ENCODE measurements at regions not wholly inside any gene's neighbourhood (a gene's known extent, or its start where the extent isn't known, plus 50 kb on each side); places are given as distances from the start of the nearest gene placed in this dataset.

DNA sequence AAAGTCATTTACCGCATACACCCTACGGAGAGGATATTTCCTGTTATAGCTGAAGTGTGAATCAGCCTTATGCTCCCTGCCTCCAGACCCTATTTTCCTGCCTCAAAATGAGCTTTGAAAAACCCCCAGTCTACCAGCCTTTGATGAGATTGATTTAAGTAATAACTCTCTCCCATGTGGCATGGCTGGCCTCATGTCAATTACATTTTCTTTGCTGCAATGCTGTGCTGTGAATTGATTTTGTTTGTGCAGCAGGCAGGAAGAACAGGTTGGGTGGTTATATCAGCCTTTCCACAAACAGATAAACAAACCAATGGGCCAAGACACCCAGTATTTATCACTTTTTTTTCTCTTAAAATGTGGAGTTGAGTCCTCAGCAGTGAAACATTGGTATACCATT, 1105.5 kb upstream of the TMEM132C start:
- TF ChIP-seq, protein P1, sequence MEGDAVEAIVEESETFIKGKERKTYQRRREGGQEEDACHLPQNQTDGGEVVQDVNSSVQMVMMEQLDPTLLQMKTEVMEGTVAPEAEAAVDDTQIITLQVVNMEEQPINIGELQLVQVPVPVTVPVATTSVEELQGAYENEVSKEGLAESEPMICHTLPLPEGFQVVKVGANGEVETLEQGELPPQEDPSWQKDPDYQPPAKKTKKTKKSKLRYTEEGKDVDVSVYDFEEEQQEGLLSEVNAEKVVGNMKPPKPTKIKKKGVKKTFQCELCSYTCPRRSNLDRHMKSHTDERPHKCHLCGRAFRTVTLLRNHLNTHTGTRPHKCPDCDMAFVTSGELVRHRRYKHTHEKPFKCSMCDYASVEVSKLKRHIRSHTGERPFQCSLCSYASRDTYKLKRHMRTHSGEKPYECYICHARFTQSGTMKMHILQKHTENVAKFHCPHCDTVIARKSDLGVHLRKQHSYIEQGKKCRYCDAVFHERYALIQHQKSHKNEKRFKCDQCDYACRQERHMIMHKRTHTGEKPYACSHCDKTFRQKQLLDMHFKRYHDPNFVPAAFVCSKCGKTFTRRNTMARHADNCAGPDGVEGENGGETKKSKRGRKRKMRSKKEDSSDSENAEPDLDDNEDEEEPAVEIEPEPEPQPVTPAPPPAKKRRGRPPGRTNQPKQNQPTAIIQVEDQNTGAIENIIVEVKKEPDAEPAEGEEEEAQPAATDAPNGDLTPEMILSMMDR (IDR thresholded peaks at IDR 0.05; ENCODE audit: low read depth, low read length, missing control alignments): no peak
- DNase-seq (ENCODE audit: extremely low read depth, low read depth): no peak
- H3K4me3 ChIP-seq (replicated peaks; ENCODE audit: low read depth, low read length): no peak overlapping the region

DNA sequence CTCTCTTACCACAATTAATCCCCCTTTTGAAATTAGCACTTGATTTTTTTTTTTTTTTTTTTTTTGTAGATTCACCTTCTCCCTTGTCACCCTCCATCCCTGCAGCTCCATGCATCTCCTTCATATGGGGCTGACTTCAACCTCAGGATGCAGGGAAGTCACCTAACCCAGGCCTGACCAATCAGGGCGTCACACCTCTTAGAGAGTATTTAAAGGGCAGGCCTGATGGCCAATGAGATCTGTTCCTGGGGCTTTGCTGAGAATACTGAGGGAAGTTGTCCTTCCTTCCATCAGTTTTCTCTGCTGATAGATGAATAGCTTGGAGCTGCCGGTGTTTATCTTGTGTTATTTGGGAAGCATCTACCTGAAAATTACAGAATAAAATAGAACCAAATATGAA, 1104.7 kb upstream of the TMEM132C start:
- H3K4me3 ChIP-seq (replicated peaks; ENCODE audit: low read depth, low read length): no peak overlapping the region
- no peak for DNase-seq (ENCODE audit: extremely low read depth, low read depth)
- TF ChIP-seq, protein P1 (IDR thresholded peaks at IDR 0.05; ENCODE audit: low read depth, low read length, missing control alignments): no peak

DNA sequence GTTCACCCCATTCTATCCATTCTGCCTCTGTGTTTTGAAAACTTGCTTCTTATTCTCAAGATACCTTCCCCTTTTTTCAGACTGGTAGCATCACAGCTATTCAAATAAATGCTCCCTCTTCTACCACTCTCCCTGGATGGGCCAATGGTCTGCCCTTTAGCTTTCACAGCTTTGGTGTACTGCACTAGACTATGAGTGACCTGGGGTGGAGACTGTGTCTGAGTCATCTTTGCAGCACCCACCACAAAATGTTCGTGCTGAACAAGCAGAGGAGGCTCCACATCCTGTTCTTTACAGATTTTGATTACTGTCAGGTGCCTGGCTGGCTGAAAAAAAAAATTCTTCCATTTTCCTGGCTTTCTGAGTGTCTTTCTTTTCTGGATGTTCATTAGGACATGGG, 1104.1 kb upstream of the TMEM132C start:
- peak; percentile 52 for DNase-seq (ENCODE audit: extremely low read depth, low read depth)
- TF ChIP-seq, protein P1 (IDR thresholded peaks at IDR 0.05; ENCODE audit: low read depth, low read length, missing control alignments): no peak
- no peak overlapping the region for H3K4me3 ChIP-seq (replicated peaks; ENCODE audit: low read depth, low read length)

DNA sequence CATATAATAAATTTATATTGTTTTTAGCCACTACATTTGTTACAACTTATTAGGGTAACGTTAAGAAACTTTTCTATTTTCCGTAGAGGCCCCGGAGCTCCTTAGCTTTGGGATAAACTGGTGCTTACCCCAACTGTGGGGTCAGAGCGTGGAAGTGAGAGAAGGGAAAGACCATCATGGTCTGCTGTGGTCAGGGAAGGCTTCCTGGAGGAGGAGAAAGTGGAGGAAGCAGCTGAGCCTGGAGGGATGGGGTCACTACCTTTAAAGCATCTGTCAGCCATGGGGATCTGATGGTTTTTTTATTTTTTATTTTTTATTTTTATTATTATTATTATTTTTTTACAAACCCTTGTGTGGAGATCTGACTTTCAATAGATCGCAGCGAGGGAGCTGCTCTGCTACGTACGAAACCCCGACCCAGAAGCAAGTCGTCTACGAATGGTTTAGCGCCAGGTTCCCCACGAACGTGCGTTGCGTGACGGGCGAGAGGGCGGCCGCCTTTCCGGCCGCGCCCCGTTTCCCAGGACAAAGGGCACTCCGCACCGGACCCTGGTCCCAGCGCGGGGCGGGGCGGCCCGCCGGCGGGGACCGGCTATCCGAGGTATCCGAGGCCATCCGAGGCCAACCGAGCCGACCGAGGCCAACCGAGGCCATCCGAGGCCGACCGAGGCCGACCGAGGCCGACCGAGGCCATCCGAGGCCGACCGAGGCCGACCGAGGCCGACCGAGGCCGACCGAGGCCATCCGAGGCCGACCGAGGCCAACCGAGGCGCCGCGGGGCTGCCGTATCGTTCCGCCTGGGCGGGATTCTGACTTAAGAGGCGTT, 1101.2 kb upstream of the TMEM132C start:
- DNase-seq (ENCODE audit: extremely low read depth, low read depth): peak; percentile 43
- TF ChIP-seq, protein P1 (IDR thresholded peaks at IDR 0.05; ENCODE audit: low read depth, low read length, missing control alignments): no peak
- peak overlapping the region; percentile 35 for H3K4me3 ChIP-seq (replicated peaks; ENCODE audit: low read depth, low read length)

DNA sequence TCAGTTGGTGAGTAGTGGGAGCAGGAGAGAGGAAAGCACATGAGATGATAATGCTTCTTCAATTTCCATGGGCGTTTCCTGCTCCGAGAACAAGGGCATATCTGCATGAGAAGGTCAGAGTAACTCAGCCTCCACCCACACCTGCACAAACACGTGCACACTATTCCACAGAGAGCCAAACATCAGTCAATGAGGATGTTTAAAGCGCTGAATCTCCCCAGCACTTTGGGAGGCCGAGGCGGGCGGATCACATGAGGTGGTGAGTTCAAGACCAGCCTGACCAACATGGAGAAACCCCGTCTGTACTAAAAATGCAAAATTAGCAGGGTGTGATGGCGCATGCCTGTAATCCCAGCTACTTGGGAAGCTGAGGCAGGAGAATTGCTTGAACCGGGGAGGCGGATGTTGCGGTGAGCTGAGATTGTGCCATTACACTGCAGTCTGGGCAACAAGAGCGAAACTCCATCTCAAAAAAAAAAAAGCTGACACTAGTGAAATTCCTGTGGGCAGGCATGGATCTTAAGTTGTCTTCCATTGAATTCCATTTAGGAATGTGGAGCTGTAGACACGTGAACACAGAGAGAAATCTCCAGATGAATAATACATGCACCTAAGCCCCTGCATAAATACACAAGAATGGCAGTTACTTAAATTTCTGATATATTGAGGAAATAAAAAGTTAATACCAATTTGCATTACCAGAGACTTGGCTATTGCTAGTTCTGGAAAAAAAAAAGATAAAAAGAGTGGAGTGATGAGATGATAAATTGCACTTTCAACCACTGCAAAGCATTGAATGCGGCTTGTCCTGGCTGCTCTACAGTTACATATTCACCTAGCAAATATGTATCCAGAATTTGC, 1097.4 kb upstream of the TMEM132C start:
- no peak for DNase-seq (ENCODE audit: extremely low read depth, low read depth)
- no peak overlapping the region for H3K4me3 ChIP-seq (replicated peaks; ENCODE audit: low read depth, low read length)
- TF ChIP-seq, protein P1 (IDR thresholded peaks at IDR 0.05; ENCODE audit: low read depth, low read length, missing control alignments): no peak

DNA sequence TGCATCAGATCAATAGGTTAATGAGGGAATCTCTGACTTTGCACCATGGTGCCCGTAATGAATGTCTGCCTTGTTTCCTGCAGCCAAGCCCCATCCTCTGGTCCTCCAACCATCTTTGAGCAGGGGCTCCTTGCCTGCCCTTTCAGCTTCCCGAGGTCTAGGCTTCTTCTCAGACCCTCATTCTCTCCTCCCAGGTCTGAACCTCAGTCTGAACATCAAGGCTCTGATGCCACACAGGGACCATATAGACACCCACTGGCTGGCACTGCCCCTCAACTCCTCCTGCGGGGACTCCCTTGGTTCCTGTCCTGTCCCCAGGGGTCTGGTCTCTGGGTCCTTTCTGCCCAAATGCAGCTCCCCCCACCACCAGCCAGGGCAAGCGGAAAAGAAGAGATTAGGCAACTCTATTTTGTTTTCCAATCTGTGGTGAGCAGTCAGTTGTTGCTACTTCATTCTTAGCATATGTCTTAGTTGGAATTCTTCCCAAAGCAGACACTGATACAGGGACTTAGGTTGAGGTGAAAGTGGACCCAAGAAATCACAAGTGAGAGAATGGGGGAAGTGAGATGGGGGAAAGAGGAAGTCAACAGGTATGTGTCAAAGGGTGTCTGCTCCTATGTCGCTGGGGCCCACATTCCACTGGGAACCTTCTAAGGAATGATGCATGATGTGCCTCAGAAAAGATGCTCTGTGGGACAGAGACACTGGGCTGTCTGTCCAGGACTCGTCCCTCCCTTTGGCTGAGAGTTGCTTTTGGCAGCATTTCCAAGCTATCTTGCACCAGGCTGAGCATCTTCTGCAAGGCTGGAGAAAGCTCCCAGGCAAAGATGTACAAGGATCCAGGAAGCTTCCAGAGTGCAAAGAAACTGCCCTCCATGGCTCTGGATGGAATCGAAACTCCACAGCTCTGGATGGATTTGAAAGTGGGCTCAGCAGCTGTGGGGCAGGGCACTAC, 1096.5 kb upstream of the TMEM132C start:
- no peak for DNase-seq (ENCODE audit: extremely low read depth, low read depth)
- TF ChIP-seq, protein P1 (IDR thresholded peaks at IDR 0.05; ENCODE audit: low read depth, low read length, missing control alignments): no peak
- H3K4me3 ChIP-seq (replicated peaks; ENCODE audit: low read depth, low read length): no peak overlapping the region
